Keratinocyte (primary cell): ENCODE measurements at regions not wholly inside any gene's neighbourhood (a gene's known extent, or its start where the extent isn't known, plus 50 kb on each side); places are given as distances from the start of the nearest gene placed in this dataset.

Experiments used
- DNase-seq: peaks from one replicate; pipeline ENCODE4 v3.0.0-alpha.2; 2011; ENCODE audit warnings: low read depth, missing footprints, low spot score
- FAIRE-seq: peaks from 2 replicates; lab custom pipeline; 2011; peaks lifted over from hg19 to GRCh38; lab: Jason Lieb, UNC
- H2AFZ ChIP-seq: 2 replicates; pipeline ENCODE4 v1.6.0; 2012; ENCODE audit warnings: low read length, control low read depth, inconsistent platforms; ENCODE audit not compliant: control insufficient read depth
- H3K27ac ChIP-seq: 2 replicates; pipeline ENCODE4 v1.5.1; 2011; ENCODE audit warnings: low read length; ENCODE audit not compliant: control insufficient read depth, insufficient read depth
- H3K27me3 ChIP-seq: 3 replicates; pipeline ENCODE4 v1.6.0; 2011; ENCODE audit warnings: low read length; ENCODE audit not compliant: control insufficient read depth, insufficient read depth; ENCODE audit errors: extremely low read depth
- H3K36me3 ChIP-seq, 2 experiments: 2 replicates in 1 of 2; 3 replicates in 1 of 2; pipeline ENCODE4 v1.5.1; 2011; ENCODE audit warnings: low read length in 2 of 2, mild to moderate bottlenecking in 1 of 2; ENCODE audit not compliant: control insufficient read depth in 2 of 2, insufficient read depth in 2 of 2; ENCODE audit errors: extremely low read depth in 1 of 2
- H3K4me1 ChIP-seq: 3 replicates; pipeline ENCODE4 v1.5.1; 2011; ENCODE audit warnings: low read length; ENCODE audit not compliant: control insufficient read depth, insufficient read depth; ENCODE audit errors: extremely low read depth
- H3K4me2 ChIP-seq: 3 replicates; pipeline ENCODE4 v1.6.0; 2011; ENCODE audit warnings: low read depth, low read length; ENCODE audit not compliant: control insufficient read depth, insufficient read depth; ENCODE audit errors: extremely low read depth
- H3K4me3 ChIP-seq, 3 experiments: fragments of 200-600 bp in 1 of 3; sonication (generic) in 1 of 3; 2 replicates in 2 of 3; 3 replicates in 1 of 3; pipeline ENCODE4 v1.5.1; 2011 to 2016; ENCODE audit warnings: low read length in 3 of 3, mild to moderate bottlenecking in 3 of 3, control low read depth in 2 of 3, inconsistent platforms in 1 of 3, low read depth in 1 of 3, mixed read lengths in 1 of 3, mixed run types in 1 of 3, moderate library complexity in 1 of 3; ENCODE audit not compliant: control insufficient read depth in 2 of 3, insufficient read depth in 2 of 3; ENCODE audit errors: extremely low read depth in 1 of 3
- H3K79me2 ChIP-seq: 2 replicates; pipeline ENCODE4 v1.6.0; 2012; ENCODE audit warnings: low read length; ENCODE audit not compliant: control insufficient read depth, insufficient read depth
- H3K9ac ChIP-seq: 3 replicates; pipeline ENCODE4 v1.6.0; 2011; ENCODE audit warnings: low read length; ENCODE audit not compliant: control insufficient read depth, insufficient read depth; ENCODE audit errors: extremely low read depth
- H3K9me1 ChIP-seq: 3 replicates; pipeline ENCODE4 v1.6.0; 2011; ENCODE audit warnings: low read length; ENCODE audit not compliant: control insufficient read depth, insufficient read depth; ENCODE audit errors: extremely low read depth
- H3K9me3 ChIP-seq: 2 replicates; pipeline ENCODE4 v1.5.1; 2012; ENCODE audit warnings: low read depth, low read length; ENCODE audit not compliant: control insufficient read depth
- H4K20me1 ChIP-seq: 3 replicates; pipeline ENCODE4 v1.6.0; 2011; ENCODE audit warnings: low read length; ENCODE audit not compliant: control insufficient read depth, insufficient read depth; ENCODE audit errors: extremely low read depth
- EZH2 ChIP-seq: IDR thresholded peaks from one replicate; pipeline ENCODE4 v1.6.1; 2012; ENCODE audit warnings: inconsistent platforms, mild to moderate bottlenecking, low read length, moderate library complexity
- dilution Hi-C: fragments of 300-500 bp; cut with MboI; formaldehyde crosslinking; loops from one replicate; pipeline ENCODE4 v1.7.0; 2020; ENCODE audit warnings: low sequenced_read_pairs; ENCODE audit not compliant: extremely low pct_ligation_motif_present
- TF ChIP-seq, protein P1 (sequence below), 3 experiments: IDR thresholded peaks in 1 of 3; conservative IDR thresholded peaks in 1 of 3; optimal IDR thresholded peaks in 1 of 3; 2 replicates in 2 of 3; 3 replicates in 1 of 3; pipeline versions ENCODE3 to v1.5.1; 2011; ENCODE audit warnings: low read length in 3 of 3, mild to moderate bottlenecking in 3 of 3, moderate library complexity in 2 of 3, control low read depth in 1 of 3, inconsistent platforms in 1 of 3; ENCODE audit not compliant: insufficient read depth in 2 of 3; ENCODE audit errors: extremely low read depth in 1 of 3

GRCh38 chr13:55402870-55403269 lies 1737.8 kb upstream of the PRR20A start:
- TF ChIP-seq EZH2 = no peak
- H3K79me2 ChIP-seq = no peaks in the 10 kb centered on the region
- no peak overlapping the region for H3K27ac ChIP-seq
- no peak overlapping the region for H3K9ac ChIP-seq
- H3K4me3 ChIP-seq = no peak overlapping the region
- no peaks in the 10 kb centered on the region for H3K9me3 ChIP-seq
- FAIRE-seq (no peak), DNase-seq (no peak)
- dilution Hi-C loops = no loop called here
- H3K4me2 ChIP-seq = no peak overlapping the region
- H2AFZ ChIP-seq = no peak overlapping the region
- H4K20me1 ChIP-seq = no peaks in the 10 kb centered on the region
- H3K4me1 ChIP-seq = no peaks in the 10 kb centered on the region
- no peaks in the 10 kb centered on the region for H3K36me3 ChIP-seq
- H3K27me3 ChIP-seq = no peaks in the 10 kb centered on the region
- no peaks in the 10 kb centered on the region for H3K9me1 ChIP-seq

DNA sequence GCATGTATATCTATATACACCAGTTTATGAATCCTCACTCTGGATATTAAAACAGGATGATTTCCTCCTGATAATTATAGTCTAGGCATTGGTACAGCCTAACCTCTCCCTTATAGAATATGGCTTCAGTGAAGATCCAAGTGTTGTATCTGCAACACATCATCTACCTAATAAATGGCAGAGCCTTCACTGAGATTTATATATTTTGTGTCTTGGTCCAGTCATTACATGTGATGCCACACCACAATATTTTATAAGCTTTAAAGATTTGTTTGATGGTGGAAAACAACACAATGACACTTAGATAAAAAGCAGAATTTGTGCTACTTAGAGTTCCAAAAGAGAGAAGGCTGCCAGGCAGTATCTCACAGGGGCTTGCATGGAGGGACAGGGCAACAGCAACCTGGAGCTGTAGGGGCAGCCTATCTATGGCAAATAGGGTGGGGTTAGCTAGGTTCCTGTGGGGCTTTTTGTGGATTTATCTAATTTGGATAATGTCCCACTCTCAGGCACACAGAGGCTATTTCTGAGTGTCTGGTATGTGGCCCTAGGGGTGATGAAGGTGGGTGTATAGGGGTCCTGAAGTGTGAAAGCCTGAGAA lies 1736.7 kb upstream of the PRR20A start:
- Histone ChIP-seq H3K4me1 (no peaks in the 10 kb centered on the region), H3K9me3 (no peaks in the 10 kb centered on the region), H2AFZ (no peak overlapping the region), H3K79me2 (no peaks in the 10 kb centered on the region), H3K36me3 (no peaks in the 10 kb centered on the region), H3K9ac (no peak overlapping the region), H3K9me1 (no peaks in the 10 kb centered on the region), H3K27ac (no peak overlapping the region), H3K4me2 (no peak overlapping the region), H3K27me3 (no peaks in the 10 kb centered on the region), H4K20me1 (no peaks in the 10 kb centered on the region), H3K4me3 (no peak overlapping the region)
- no peak for FAIRE-seq
- dilution Hi-C loops = no loop called here
- TF ChIP-seq EZH2 = no peak
- TF ChIP-seq, protein P1, sequence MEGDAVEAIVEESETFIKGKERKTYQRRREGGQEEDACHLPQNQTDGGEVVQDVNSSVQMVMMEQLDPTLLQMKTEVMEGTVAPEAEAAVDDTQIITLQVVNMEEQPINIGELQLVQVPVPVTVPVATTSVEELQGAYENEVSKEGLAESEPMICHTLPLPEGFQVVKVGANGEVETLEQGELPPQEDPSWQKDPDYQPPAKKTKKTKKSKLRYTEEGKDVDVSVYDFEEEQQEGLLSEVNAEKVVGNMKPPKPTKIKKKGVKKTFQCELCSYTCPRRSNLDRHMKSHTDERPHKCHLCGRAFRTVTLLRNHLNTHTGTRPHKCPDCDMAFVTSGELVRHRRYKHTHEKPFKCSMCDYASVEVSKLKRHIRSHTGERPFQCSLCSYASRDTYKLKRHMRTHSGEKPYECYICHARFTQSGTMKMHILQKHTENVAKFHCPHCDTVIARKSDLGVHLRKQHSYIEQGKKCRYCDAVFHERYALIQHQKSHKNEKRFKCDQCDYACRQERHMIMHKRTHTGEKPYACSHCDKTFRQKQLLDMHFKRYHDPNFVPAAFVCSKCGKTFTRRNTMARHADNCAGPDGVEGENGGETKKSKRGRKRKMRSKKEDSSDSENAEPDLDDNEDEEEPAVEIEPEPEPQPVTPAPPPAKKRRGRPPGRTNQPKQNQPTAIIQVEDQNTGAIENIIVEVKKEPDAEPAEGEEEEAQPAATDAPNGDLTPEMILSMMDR (optimal IDR thresholded peaks at IDR 0.05 in 1 of 3, IDR thresholded peaks at IDR 0.05 in 1 of 3, conservative IDR thresholded peaks at IDR 0.05 in 1 of 3; ENCODE audit: extremely low read depth in 1 of 3, insufficient read depth in 2 of 3, low read length in 3 of 3) = no peak
- no peak for DNase-seq
